Pancreas (tissue), 10 donors: ENCODE measurements at regions not wholly inside any gene's neighbourhood (a gene's known extent, or its start where the extent isn't known, plus 50 kb on each side); places are given as distances from the start of the nearest gene placed in this dataset.

Experiments used
- ATAC-seq, 4 donors: fragments of 200-7000 bp; cut with Tn5 transposase; one replicate each; pipeline versions ENCODE4 v1.8.0 to v1.9.1; 2020; ENCODE audit warnings: mild to moderate bottlenecking in 4 of 4, moderate library complexity in 4 of 4
- DNase-seq, 6 donors: peaks; one replicate each; pipeline ENCODE4 v3.0.0-alpha.2; 2020
- FAIRE-seq: peaks from 2 replicates; lab custom pipeline; 2012; peaks lifted over from hg19 to GRCh38; lab: Jason Lieb, UNC
- H3K27ac ChIP-seq, 4 donors: fragments of 200-600 bp; sonication (generic); 1 replicate in 3 of 4; 2 replicates in 1 of 4; pipeline versions ENCODE4 v1.5.0 to v1.8.0; 2020
- H3K27me3 ChIP-seq, 4 donors: fragments of 200-600 bp; one replicate each; pipeline ENCODE4 v1.8.0; 2021
- H3K36me3 ChIP-seq, 3 donors: fragments of 200-600 bp; sonication (generic) in 1 of 3; one replicate each; pipeline versions ENCODE4 v1.5.0 to v1.8.0; 2020 to 2021
- H3K4me1 ChIP-seq, 3 donors: fragments of 200-600 bp; one replicate each; pipeline ENCODE4 v1.8.0; 2021
- H3K4me3 ChIP-seq, 4 donors: fragments of 200-600 bp; sonication (generic) in 2 of 4; one replicate each; pipeline versions ENCODE4 v1.5.0 to v1.8.0; 2020 to 2021
- H3K9me3 ChIP-seq, 4 donors: fragments of 200-600 bp; one replicate each; pipeline ENCODE4 v1.8.0; 2021
- CTCF ChIP-seq, 4 donors: fragments of 200-600 bp; sonication (generic) in 3 of 4; IDR thresholded peaks; one replicate each; pipeline versions ENCODE4 v1.5.0 to v1.8.0; 2021; ENCODE audit warnings: antibody characterized with exemption in 4 of 4
- WGBS, 2 donors: extraction: QIAGEN DNeasy Blood & Tissue Kit; methylation state at CpG; one replicate each; pipeline ENCODE4 v1.1.7; 2013; 5-methylcytosine and 5-hydroxymethylcytosine counted together
- intact Hi-C, 3 donors: fragments of 100-400 bp; cut with DNase I; formaldehyde crosslinking; loops; one replicate each; pipeline versions ENCODE4 v1.11.1 to v1.14.2; 2022
- donor health status: healthy with polysubstance abuse.
- donor health status: DM: no; HTN: no; CAD: no; lungs with moderate emphysema.
- donor health status: DM: no; HTN: no; CAD: no.
- donor health status: control.
- donor health status: control.
- donor health status: Bipolar disorder and iron deficiency.
- donor health status: DM: yes; HTN: yes; CAD: no.
- donor health status: DM: no; HTN: no; CAD: no.
- donor health status: DM: no; HTN: no; CAD: no.
- donor health status: DM: yes; HTN: yes; CAD: no.

GRCh38 chr5:136501133-136501532 is 135.8 kb upstream of the TRPC7 start:
- FAIRE-seq (no peak), ATAC-seq (no peak), DNase-seq (no peak)
- intact Hi-C loops = no loop called here
- no peak overlapping the region for H3K4me3 ChIP-seq
- H3K36me3 ChIP-seq = no peaks in the 10 kb centered on the region
- no peaks in the 10 kb centered on the region for H3K4me1 ChIP-seq
- H3K27ac ChIP-seq = no peak overlapping the region
- TF ChIP-seq CTCF (IDR thresholded peaks at IDR 0.05) = no peak
- H3K27me3 ChIP-seq = no peaks in the 10 kb centered on the region
- H3K9me3 ChIP-seq = no peaks in the 10 kb centered on the region
- WGBS, 2 donors = 7 to 89% methylated on average over 1 of the region's 1 CpG

- no peaks in the 10 kb centered on the region for H3K27me3 ChIP-seq
- TF ChIP-seq CTCF (IDR thresholded peaks at IDR 0.05) = no peak
- no peaks in the 10 kb centered on the region for H3K9me3 ChIP-seq
- H3K4me1 ChIP-seq = no peaks in the 10 kb centered on the region
- H3K36me3 ChIP-seq = no peaks in the 10 kb centered on the region
- ATAC-seq = no peak
- no peak overlapping the region for H3K27ac ChIP-seq
- intact Hi-C loops = no loop called here
- no peak for FAIRE-seq
- no peak overlapping the region for H3K4me3 ChIP-seq
- DNase-seq = no peak
Measured at GRCh38 chr5:136492587-136492986, 127.2 kb upstream of the TRPC7 start.

- ATAC-seq = no peak
- 65 to 74% methylated on average over 3 of the region's 3 CpGs for WGBS, 2 donors
Measured at GRCh38 chr5:136491806-136492205, 126.5 kb upstream of the TRPC7 start.

DNA sequence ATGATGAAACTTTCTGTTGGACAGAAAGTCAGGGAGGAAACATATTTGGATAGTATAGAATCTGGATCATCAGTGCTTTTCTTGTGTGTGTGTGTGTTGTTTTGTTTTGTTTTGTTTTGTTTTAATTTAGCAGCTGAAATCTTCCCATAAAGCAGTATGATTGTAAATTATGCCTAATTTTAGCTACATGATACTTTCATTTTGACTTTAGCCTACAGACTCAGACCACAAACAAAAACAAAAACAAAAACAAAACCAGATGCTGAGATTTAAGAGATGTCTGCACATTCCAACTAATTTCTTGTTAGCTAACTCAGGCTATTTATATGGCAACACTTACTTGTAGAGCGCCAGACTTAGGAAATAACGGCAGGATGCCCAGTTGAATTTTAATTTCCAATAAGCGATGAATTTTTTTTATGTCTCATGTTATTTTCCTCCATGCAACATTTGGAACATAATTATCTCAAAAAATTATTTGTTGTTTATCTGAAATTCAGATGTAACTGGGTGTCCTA is 119.5 kb upstream of the TRPC7 start:
- Histone ChIP-seq H3K27me3 (no peaks in the 10 kb centered on the region), H3K9me3 (no peaks in the 10 kb centered on the region), H3K4me3 (no peak overlapping the region), H3K4me1 (no peaks in the 10 kb centered on the region), H3K27ac (no peak overlapping the region), H3K36me3 (no peaks in the 10 kb centered on the region)
- ATAC-seq (no peak), FAIRE-seq (no peak), DNase-seq (no peak)
- TF ChIP-seq CTCF (IDR thresholded peaks at IDR 0.05) = no peak
- WGBS, 2 donors = 93 to 97% methylated on average over 3 of the region's 3 CpGs
- intact Hi-C loops = no loop called here

More at GRCh38 chr5:136491806-136492205, 126.5 kb upstream of the TRPC7 start:
- intact Hi-C loops = no loop called here
- no peaks in the 10 kb centered on the region for H3K4me1 ChIP-seq
- no peaks in the 10 kb centered on the region for H3K9me3 ChIP-seq
- H3K4me3 ChIP-seq = no peak overlapping the region
- H3K27me3 ChIP-seq = no peaks in the 10 kb centered on the region
- DNase-seq = no peak
- no peak for TF ChIP-seq CTCF (IDR thresholded peaks at IDR 0.05)
- no peak for FAIRE-seq
- no peak overlapping the region for H3K27ac ChIP-seq
- no peaks in the 10 kb centered on the region for H3K36me3 ChIP-seq

DNA sequence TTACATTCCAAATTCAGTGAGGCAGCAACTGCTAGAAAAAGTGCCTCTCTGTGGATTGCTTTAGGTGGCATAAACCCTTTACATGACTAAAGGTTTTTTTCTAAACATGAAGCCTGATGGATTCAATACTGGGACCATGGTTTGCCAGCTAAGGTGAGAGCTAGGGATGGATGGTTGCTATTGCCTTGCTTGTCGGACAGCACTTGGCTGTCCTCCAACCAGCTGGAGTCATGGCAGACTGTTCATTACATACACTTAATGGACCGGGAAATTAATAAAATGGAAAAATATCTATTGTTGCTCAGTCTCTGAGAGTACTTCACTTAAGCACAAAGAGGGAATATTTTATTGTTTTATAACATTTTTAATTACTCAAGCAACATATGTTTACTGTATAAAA is 116.9 kb upstream of the TRPC7 start:
- 80 to 87% methylated on average over 2 of the region's 2 CpGs for WGBS, 2 donors
- intact Hi-C loops = no loop called here
- ATAC-seq (no peak), FAIRE-seq (no peak), DNase-seq (no peak)
- Histone ChIP-seq H3K36me3 (no peaks in the 10 kb centered on the region), H3K9me3 (no peaks in the 10 kb centered on the region), H3K27ac (no peak overlapping the region), H3K4me1 (no peaks in the 10 kb centered on the region), H3K27me3 (no peaks in the 10 kb centered on the region), H3K4me3 (no peak overlapping the region)
- no peak for TF ChIP-seq CTCF (IDR thresholded peaks at IDR 0.05)
